H9 (cell line): ENCODE measurements at regions not wholly inside any gene's neighbourhood (a gene's known extent, or its start where the extent isn't known, plus 50 kb on each side); places are given as distances from the start of the nearest gene placed in this dataset.

ENCODE experiments used
- DNase-seq: peaks from one replicate; pipeline ENCODE4 v3.0.0-alpha.2; 2017
- H2AFZ ChIP-seq: one replicate; pipeline ENCODE4 v1.6.1; 2013; ENCODE audit warnings: mild to moderate bottlenecking, low read length, control low read depth, moderate library complexity
- H2AK5ac ChIP-seq: 2 replicates; pipeline ENCODE4 v1.6.1; 2013; ENCODE audit warnings: low read length, control low read depth, mixed read lengths; ENCODE audit not compliant: insufficient read length
- H2BK120ac ChIP-seq: one replicate; pipeline ENCODE4 v1.6.1; 2013; ENCODE audit warnings: low read depth, mild to moderate bottlenecking, low read length, control low read depth, inconsistent platforms; ENCODE audit not compliant: poor library complexity, severe bottlenecking
- H2BK12ac ChIP-seq: 2 replicates; pipeline ENCODE4 v1.6.1; 2013; ENCODE audit warnings: low read length, control low read depth, mixed read lengths, low read depth; ENCODE audit not compliant: insufficient read length
- H2BK15ac ChIP-seq: 2 replicates; pipeline ENCODE4 v1.6.1; 2013; ENCODE audit warnings: low read depth, low read length, control low read depth
- H2BK20ac ChIP-seq: one replicate; pipeline ENCODE4 v1.6.1; 2013; ENCODE audit warnings: low read depth, mild to moderate bottlenecking, low read length, control low read depth, inconsistent platforms; ENCODE audit not compliant: poor library complexity, severe bottlenecking
- H2BK5ac ChIP-seq: 2 replicates; pipeline ENCODE4 v1.6.1; 2013; ENCODE audit warnings: low read length, control low read depth, mixed read lengths; ENCODE audit not compliant: insufficient read length
- H3K14ac ChIP-seq: 2 replicates; pipeline ENCODE4 v1.6.1; 2013; ENCODE audit warnings: low read length, control low read depth; ENCODE audit not compliant: insufficient read depth
- H3K18ac ChIP-seq: 2 replicates; pipeline ENCODE4 v1.6.1; 2013; ENCODE audit warnings: low read depth, mild to moderate bottlenecking, mixed read lengths, low read length, control low read depth; ENCODE audit not compliant: insufficient read length
- H3K23ac ChIP-seq: 2 replicates; pipeline ENCODE4 v1.6.1; 2013; ENCODE audit warnings: low read length, control low read depth, mixed read lengths, low read depth; ENCODE audit not compliant: insufficient read length
- H3K23me2 ChIP-seq: 2 replicates; pipeline ENCODE4 v1.6.1; 2013; ENCODE audit warnings: low read depth, mild to moderate bottlenecking, mixed read lengths, low read length, control low read depth; ENCODE audit not compliant: insufficient read length, poor library complexity, severe bottlenecking
- H3K27ac ChIP-seq: 2 replicates; pipeline ENCODE4 v1.5.1; 2013; ENCODE audit warnings: low read length, control low read depth, mixed read lengths, low read depth; ENCODE audit not compliant: insufficient read length
- H3K27me3 ChIP-seq: 2 replicates; pipeline ENCODE4 v1.6.1; 2013; ENCODE audit warnings: low read length, control low read depth, inconsistent platforms; ENCODE audit not compliant: insufficient read depth
- H3K4ac ChIP-seq: 2 replicates; pipeline ENCODE4 v1.6.1; 2013; ENCODE audit warnings: low read depth, mild to moderate bottlenecking, control low read depth, inconsistent platforms, low read length, moderate library complexity
- H3K4me1 ChIP-seq: 2 replicates; pipeline ENCODE4 v1.6.1; 2013; ENCODE audit warnings: low read length, control low read depth, inconsistent platforms; ENCODE audit not compliant: insufficient read depth
- H3K4me2 ChIP-seq: 2 replicates; pipeline ENCODE4 v1.6.1; 2013; ENCODE audit warnings: low read length, control low read depth, mixed read lengths; ENCODE audit not compliant: insufficient read length, insufficient read depth
- H3K56ac ChIP-seq: 2 replicates; pipeline ENCODE4 v1.6.1; 2013; ENCODE audit warnings: low read depth, mild to moderate bottlenecking, mixed read lengths, low read length, control low read depth; ENCODE audit not compliant: insufficient read length
- H3K79me1 ChIP-seq: 2 replicates; pipeline ENCODE4 v1.6.1; 2013; ENCODE audit warnings: low read depth, mild to moderate bottlenecking, moderate library complexity, low read length, control low read depth, inconsistent platforms; ENCODE audit not compliant: insufficient read depth, poor library complexity, severe bottlenecking
- H3K79me2 ChIP-seq: 2 replicates; pipeline ENCODE4 v1.6.1; 2013; ENCODE audit warnings: low read length, control low read depth, inconsistent platforms; ENCODE audit not compliant: insufficient read depth
- H3K9ac ChIP-seq: 2 replicates; pipeline ENCODE4 v1.6.1; 2013; ENCODE audit warnings: low read length, control low read depth, mixed read lengths; ENCODE audit not compliant: insufficient read length; ENCODE audit errors: extremely low read depth
- H3K9me3 ChIP-seq: one replicate; pipeline ENCODE4 v1.6.1; 2013; ENCODE audit warnings: low read depth, low read length, inconsistent platforms; ENCODE audit not compliant: control insufficient read depth
- H3T11ph ChIP-seq: one replicate; pipeline ENCODE4 v1.6.1; 2013; ENCODE audit warnings: mild to moderate bottlenecking, low read length, control low read depth, inconsistent platforms
- H4K20me1 ChIP-seq: one replicate; pipeline ENCODE4 v1.6.1; 2013; ENCODE audit not compliant: control insufficient read depth, insufficient read length, insufficient read depth
- H4K5ac ChIP-seq: 2 replicates; pipeline ENCODE4 v1.6.1; 2013; ENCODE audit warnings: low read depth, mild to moderate bottlenecking, mixed read lengths, low read length, control low read depth; ENCODE audit not compliant: insufficient read length
- H4K8ac ChIP-seq: replicated peaks from 2 replicates; pipeline ENCODE4 v1.6.1; 2013; ENCODE audit warnings: low read length, control low read depth, mixed read lengths, low read depth; ENCODE audit not compliant: insufficient read length
- H4K91ac ChIP-seq: 2 replicates; pipeline ENCODE4 v1.6.1; 2013; ENCODE audit warnings: low read depth, mild to moderate bottlenecking, moderate library complexity, mixed read lengths, low read length, control low read depth; ENCODE audit not compliant: insufficient read length
- H3K27ac Mint-ChIP-seq, 3 experiments: 2 replicates in 2 of 3; 3 replicates in 1 of 3; pipeline ENCODE4 v1.8.0; 2020 to 2021; ENCODE audit warnings: mixed read lengths in 3 of 3, mild to moderate bottlenecking in 1 of 3, moderate library complexity in 1 of 3
- H3K27me3 Mint-ChIP-seq: 2 replicates; pipeline ENCODE4 v1.8.0; 2021; ENCODE audit warnings: low read depth, mild to moderate bottlenecking, moderate library complexity, mixed read lengths
- H3K36me3 Mint-ChIP-seq, 3 experiments: 2 replicates in 2 of 3; 3 replicates in 1 of 3; pipeline ENCODE4 v1.8.0; 2020 to 2021; ENCODE audit warnings: low read depth in 3 of 3, mixed read lengths in 3 of 3; ENCODE audit not compliant: insufficient read depth in 1 of 3
- H3K4me1 Mint-ChIP-seq, 2 experiments: 2 replicates each; pipeline ENCODE4 v1.8.0; 2020; ENCODE audit warnings: mixed read lengths in 2 of 2
- H3K4me3 Mint-ChIP-seq, 2 experiments: 2 replicates in 1 of 2; 3 replicates in 1 of 2; pipeline ENCODE4 v1.8.0; 2020 to 2021; ENCODE audit warnings: mild to moderate bottlenecking in 2 of 2, mixed read lengths in 2 of 2, moderate library complexity in 1 of 2
- H3K9me3 Mint-ChIP-seq, 2 experiments: 2 replicates in 1 of 2; 3 replicates in 1 of 2; pipeline ENCODE4 v1.8.0; 2020; ENCODE audit warnings: mild to moderate bottlenecking in 2 of 2, mixed read lengths in 2 of 2, moderate library complexity in 1 of 2
- WGBS: extraction: QIAGEN DNeasy Blood & Tissue Kit; methylation state at CpG from one replicate; pipeline ENCODE4 v1.1.7; 2013; ENCODE audit warnings: missing lambda C conversion rate, low lambda C conversion rate, mixed read lengths; ENCODE audit not compliant: insufficient read length; ENCODE audit errors: extremely low coverage; 5-methylcytosine and 5-hydroxymethylcytosine counted together
- TF ChIP-seq, protein P1 (sequence below): fragments of 200-600 bp; sonication (generic); conservative IDR thresholded peaks from 3 replicates; pipeline ENCODE4 v1.8.0; 2021; ENCODE audit warnings: antibody characterized with exemption, mild to moderate bottlenecking

DNA sequence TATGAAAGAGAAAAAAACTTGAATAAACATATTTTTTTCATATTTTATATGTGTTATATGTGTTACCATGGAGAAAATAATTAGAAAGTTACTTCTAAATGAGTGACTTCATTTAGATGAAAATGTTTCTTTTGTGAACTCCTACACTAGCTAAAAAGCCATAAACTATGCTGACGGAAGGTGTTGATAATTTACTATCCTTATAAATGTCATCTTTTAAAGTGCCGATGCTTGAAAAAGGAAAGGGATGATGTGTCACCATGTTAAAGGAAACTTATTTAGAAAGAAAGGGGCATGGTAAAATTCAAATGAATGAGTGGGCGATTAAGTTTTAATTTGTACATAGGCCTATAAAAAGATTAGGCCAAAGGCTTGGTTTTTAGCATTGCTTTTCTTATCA, 133.8 kb downstream of the SPRY1 start:
- H3K4me1 ChIP-seq = no peaks in the 10 kb centered on the region
- H3K23ac ChIP-seq = no peak overlapping the region
- no peaks in the 10 kb centered on the region for H4K20me1 ChIP-seq
- Mint-ChIP-seq H3K36me3 (peaks cover 0 to 11% (median 0%) of the 10 kb centered on the region in 3 experiments; a peak in 3 of 7 replicates), H3K9me3 (peaks cover 5 to 12% of the 10 kb centered on the region in 2 experiments; a peak in 4 of 5 replicates), H3K27me3 (no peaks in the 10 kb centered on the region), H3K4me1 (peaks cover 3 to 8% of the 10 kb centered on the region in 2 experiments; a peak in 2 of 4 replicates), H3K27ac (no peak overlapping the region), H3K4me3 (no peak overlapping the region)
- no peaks in the 10 kb centered on the region for H3K79me2 ChIP-seq
- H3K9me3 ChIP-seq = no peaks in the 10 kb centered on the region
- no peak overlapping the region for H2AFZ ChIP-seq
- no peak overlapping the region for H2AK5ac ChIP-seq
- no peak overlapping the region for H3K4ac ChIP-seq
- no peak overlapping the region for H3K4me2 ChIP-seq
- H3K27me3 ChIP-seq = no peaks in the 10 kb centered on the region
- no peak overlapping the region for H3K27ac ChIP-seq
- H2BK15ac ChIP-seq = no peak overlapping the region
- no peak overlapping the region for H3K56ac ChIP-seq
- no peaks in the 10 kb centered on the region for H3K23me2 ChIP-seq
- H2BK5ac ChIP-seq = no peak overlapping the region
- H3K9ac ChIP-seq = no peak overlapping the region
- H2BK120ac ChIP-seq = no peak overlapping the region
- no peak overlapping the region for H3T11ph ChIP-seq
- no peak overlapping the region for H4K8ac ChIP-seq
- H2BK12ac ChIP-seq = no peak overlapping the region
- H3K14ac ChIP-seq = no peak overlapping the region
- TF ChIP-seq, protein P1, sequence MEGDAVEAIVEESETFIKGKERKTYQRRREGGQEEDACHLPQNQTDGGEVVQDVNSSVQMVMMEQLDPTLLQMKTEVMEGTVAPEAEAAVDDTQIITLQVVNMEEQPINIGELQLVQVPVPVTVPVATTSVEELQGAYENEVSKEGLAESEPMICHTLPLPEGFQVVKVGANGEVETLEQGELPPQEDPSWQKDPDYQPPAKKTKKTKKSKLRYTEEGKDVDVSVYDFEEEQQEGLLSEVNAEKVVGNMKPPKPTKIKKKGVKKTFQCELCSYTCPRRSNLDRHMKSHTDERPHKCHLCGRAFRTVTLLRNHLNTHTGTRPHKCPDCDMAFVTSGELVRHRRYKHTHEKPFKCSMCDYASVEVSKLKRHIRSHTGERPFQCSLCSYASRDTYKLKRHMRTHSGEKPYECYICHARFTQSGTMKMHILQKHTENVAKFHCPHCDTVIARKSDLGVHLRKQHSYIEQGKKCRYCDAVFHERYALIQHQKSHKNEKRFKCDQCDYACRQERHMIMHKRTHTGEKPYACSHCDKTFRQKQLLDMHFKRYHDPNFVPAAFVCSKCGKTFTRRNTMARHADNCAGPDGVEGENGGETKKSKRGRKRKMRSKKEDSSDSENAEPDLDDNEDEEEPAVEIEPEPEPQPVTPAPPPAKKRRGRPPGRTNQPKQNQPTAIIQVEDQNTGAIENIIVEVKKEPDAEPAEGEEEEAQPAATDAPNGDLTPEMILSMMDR = no peak
- H3K18ac ChIP-seq = no peak overlapping the region
- H3K79me1 ChIP-seq = no peaks in the 10 kb centered on the region
- H4K5ac ChIP-seq = no peak overlapping the region
- no CpG with 5 or more reads among the region's 3 CpGs for WGBS
- no peak overlapping the region for H4K91ac ChIP-seq
- DNase-seq = no peak
- H2BK20ac ChIP-seq = no peak overlapping the region
